HK-2 (cell line): ENCODE measurements at regions not wholly inside any gene's neighbourhood (a gene's known extent, or its start where the extent isn't known, plus 50 kb on each side); places are given as distances from the start of the nearest gene placed in this dataset.

Experiments
- DNase-seq: peaks from one replicate; pipeline ENCODE4 v3.0.0-alpha.2; 2018; ENCODE audit not compliant: unreplicated experiment

DNA sequence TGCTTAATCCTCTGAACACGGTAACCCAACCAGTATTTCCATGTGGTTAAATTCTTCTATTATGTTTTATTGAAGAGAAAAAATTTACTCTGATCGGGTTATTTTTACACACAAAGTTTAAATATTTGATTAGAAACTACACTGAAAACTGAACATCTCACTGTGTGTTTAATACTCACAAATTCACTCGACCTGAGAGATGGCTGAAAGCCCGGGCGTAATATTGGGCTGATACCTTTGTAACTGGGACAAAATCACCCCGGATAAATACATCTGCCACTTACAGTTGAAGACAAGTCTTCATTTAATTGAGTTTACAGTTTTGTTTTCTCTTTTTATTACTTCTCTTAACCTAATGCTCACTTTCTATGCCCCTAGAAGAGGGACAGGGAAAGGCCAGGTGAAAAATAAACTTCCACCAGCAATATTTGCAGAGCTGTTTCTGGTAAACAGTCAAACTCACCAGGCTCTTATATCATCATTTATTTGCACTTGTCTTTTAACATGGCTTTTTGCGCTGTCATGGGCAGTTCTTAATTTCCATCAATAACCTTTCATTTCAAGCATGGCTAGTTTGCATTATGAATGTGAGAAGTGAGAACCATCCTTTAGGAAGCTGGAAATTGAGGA lies 145.6 kb upstream of the TMCO5A start:
- DNase-seq = no peak

DNA sequence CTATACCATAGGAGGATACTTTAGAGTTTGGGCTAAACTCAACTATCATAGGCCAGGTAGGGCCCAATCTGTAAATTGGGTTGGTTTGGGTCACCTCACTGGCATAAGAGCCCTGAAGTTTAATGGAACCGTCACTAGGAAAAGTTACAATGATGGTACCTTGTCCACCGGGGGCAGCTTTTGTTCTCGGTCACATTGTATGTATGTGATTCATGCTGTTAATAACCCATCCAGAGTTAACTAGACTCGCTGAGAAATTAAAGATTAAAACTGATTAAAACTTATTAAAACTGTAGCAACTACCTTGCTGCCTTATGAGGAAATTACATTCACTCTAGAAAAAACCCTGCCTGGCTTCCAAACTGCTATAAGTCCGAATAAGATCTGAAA lies 145.0 kb upstream of the TMCO5A start:
- DNase-seq = peak; percentile 2

DNA sequence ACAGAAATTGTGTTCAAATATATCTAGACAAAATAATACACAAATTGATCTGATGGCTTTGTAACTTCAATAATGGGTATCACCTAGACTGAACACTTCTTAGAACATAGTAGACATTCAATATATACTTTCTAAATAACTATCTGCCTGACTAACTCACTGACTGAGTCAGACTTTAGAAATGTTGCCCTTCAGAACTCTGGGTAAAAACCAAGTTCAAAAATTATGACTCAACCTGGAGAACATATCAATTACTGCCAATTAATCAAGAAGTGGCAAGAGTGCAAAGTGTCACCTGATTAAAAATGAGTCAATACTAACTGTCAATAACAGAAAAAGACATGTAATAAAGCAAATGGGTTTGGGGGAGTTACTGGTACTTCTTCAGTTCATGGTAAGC lies 144.6 kb upstream of the TMCO5A start:
- no peak for DNase-seq

DNA sequence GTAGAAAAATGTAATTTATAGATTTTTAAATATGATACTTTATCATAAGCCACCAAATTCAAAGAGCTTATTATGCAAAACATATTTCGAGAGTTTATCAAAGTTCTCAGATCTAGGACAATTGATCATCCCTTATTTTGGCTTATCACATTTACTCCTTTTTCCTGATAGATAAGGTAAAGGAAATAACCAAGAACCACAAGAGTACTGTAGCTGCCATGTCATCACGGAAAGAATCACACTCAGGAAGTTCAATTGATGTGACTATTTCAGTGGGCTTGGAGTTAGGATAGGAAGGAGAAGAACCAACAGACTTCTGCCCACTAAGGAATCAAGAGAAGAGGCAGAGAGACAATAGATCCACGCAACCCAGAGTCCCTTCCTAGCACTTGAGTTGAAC lies 142.7 kb upstream of the TMCO5A start:
- no peak for DNase-seq

DNA sequence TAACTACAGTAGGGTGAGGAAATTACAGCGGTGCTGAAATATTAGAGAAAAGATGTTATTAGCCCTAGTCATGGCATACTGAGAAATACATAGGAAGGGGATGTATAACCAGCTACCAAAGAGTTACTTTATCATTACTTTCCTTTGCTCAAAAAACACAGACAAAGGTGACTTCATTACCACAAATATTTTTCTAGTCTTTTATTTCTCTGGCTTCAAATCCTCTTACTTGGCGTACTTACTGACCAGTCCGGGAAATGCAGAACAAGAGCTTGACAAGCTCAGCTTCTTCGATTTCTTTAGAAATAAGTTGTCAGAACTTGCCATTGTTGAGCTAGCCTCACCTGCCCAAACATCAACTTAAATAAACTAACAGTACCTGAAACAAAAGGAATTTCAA lies 142.1 kb upstream of the TMCO5A start:
- DNase-seq = no peak

DNA sequence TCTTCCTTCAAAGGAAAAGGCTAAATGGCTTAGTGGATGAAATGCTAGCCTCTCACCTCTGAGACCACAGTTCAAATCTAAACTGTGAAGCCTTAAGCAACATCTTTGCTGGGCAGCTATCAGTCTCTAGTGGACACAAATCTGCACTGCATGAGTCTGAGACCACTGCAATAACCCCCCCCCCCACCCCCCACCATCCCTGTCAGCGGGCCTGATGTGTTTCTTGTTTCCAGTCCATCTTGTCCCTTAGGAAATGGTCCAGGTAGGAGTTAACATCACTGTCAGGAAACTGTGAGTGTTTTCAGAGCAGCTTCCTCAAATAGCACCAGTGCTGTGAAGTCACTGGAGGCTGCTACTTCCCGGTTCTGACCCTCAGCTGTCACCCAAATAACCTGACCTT lies 140.6 kb upstream of the TMCO5A start:
- no peak for DNase-seq

DNA sequence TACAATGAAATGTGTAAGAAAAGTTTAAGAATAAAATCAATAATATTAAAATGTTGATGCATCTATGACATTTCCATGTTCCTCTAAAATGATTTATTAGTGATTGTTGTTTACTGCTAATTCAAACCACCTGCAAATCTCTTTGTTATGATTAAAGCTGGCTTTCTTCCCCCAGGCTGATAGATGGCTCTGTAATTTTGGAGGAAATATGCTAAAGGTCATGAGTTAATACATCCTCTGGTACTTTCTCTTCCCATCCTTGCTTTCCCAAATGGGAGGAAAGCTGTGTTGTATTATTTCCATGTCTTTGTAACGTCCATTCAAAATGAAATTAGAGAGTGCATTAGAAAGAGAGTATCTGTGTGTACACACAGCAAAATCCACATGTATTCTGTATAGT lies 139.5 kb upstream of the TMCO5A start:
- no peak for DNase-seq

DNA sequence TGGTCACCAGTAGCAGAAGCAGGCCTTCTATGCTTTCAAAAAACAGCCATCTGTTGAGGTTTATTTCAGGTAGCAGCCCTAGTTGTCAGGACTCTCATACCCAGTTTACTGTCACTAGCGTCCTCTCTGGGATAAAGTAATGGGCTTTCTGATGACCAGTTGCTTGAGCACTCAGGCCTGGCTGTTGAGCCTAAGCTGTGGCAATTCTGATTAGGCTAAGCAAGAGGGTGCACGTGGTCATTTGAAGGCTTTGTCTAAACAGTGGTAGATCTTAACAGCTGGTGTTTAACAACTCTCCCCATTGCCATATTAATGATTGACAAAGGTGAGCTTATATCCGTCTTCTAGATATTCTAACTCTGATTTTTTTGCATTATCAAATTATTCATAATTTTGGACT lies 132.9 kb upstream of the TMCO5A start:
- DNase-seq = no peak

DNA sequence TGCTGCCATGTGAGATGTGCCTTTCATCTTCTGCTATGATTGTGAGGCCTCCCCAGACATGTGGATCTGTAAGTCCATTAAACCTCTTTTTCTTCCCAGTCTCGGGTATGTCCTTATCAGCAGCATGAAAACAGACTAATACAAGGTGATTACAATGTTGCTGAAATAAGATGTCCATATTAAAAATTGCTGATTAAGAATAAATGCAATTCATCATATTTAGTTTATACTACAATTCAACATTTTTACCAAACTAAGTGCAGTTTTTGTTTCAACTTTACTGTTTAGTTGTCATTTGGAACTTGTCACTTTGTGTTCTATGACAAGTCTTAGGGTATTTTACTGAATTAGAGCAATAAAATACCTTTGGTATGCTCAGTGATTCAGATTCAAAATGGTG lies 127.6 kb upstream of the TMCO5A start:
- no peak for DNase-seq

DNA sequence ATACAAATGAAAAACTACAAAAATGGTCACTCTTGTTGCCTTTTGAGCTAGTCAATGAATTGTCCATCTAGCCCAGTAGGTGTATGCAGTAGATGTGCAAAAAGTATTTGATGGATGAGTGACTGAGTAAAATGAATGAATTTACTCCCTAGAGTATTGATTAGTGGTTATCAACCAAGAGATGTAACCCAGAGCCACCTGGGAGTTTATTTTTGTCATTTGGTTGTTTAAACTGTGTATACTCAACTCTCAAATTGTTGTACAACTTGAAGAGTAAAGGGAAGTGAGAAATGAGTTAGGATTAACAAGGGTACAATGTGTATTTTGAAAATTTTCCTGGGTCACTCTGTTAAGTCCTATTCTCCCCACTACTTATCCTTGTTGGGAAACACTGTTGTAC lies 124.1 kb upstream of the TMCO5A start:
- no peak for DNase-seq

DNA sequence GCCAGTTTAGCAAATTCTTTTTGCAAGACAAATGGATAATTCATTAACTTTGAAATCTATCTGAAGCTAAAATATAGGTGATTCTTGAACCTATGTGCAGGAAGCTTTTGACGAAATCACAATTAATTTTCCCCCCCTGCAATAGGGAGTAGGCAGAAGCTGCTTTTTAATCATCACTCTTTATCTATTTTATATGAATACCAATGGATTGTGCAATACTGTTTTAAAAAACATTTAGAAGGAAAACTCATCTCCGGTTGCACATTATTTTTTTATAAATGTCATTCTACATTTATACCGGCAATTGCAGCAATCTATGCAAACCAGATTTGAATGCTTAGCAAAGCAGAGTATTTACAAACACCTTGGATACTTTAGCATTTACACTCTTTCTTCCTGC lies 121.1 kb upstream of the TMCO5A start:
- DNase-seq = no peak

DNA sequence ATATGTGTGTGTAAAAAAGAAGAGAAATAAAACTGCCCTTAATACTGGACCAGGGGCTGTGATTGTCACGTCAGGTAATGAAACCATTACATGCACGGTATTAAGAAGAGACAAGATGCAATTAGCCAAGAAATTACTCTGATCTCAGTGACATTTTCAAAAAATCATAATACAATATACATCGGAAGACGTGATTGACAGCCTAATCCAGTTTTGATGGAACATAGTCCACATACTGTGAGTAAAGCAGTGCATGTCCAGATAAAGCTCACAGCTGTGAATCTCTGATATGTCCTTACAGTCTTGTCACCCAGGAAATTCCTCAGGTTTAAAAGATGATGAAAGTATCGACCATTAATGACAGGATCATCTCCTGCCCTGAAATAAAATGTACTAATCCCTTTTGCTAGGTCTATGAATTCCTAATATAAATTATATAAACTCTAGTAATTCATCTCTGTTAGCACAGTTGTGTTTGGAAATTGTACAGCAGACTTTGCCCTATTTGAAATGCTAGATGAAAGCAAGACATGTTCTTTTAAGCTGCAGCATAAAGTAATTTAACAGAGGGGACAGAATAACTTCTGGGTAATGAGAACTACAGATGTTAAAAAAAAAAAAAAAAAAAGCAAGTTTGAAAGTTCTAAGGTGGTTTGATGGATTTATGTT lies 119.5 kb upstream of the TMCO5A start:
- no peak for DNase-seq

DNA sequence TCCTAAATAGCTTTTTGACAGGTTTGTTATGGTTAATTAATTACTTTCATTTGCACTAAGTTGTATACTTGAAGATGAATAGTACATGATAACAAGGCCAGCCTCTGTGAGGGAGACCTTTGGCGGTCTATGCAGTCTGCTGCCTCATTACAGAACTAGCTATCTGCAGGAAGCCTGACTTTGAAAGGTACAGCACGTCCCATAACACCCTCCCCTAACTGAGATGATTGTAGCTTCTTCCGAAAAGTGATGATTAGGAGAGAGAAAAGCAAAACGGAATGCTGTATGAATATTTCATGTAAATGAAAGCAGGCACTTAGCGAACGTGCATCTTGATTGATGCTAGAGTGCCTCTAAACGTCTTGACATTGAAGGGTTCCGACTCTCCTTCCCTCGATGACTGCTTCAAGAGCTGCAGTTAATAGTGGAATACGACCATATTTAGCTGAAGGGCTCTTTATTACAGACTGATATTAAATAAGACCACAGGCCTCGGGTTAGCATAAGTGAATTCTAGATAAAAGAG lies 116.2 kb upstream of the TMCO5A start:
- no peak for DNase-seq

DNA sequence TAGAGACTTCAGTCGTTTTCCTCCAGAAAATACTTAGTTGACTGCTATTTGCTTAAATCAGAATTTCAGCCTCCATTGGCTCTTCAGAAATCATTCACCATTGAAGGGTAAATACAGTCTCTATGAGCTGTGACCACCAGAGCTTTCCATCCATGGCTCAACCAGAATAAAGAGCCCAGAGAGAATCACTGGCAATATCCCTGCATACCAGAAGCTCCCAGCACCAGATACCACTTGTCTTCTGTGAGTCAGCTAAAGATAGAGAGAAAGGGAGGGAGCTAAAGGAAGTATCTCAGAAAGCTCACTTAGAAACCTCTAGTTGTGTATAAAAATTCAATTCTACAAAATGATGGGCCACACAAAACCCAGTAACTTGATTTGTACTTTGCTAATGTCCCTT lies 115.2 kb upstream of the TMCO5A start:
- DNase-seq = no peak

DNA sequence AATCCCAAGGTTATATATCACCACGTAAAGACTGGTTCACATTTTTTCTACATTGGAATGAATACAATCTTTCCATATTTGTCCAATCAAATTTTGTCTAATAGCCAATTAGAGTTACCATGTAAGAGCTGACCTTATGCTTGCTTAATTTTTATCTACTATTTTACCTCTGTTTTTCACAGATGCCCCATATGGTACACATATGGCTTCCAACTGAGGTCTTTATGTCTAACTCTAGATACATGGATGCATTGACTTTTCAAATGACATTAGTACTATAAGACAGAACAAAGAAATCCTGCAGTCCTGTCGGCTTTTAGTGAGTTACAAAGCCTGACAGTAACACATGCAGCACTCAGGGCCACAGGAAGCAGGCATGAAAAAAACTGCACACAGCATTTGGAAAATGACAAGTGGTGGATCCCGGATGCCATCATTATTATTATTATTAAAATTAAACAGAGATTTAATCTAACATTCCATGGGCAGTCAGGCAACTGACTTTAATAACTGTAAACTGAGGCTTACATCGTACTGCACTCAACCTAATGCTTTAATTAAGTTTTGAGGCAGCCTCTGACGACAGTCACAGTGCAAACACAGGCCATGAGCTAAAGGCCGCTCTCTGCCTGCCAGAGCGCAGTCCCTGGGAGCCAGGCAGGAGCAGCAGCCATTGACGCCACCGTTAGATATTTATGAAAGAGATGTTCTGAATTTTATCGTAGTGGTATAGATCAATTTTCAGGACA lies 113.9 kb upstream of the TMCO5A start:
- DNase-seq = no peak

DNA sequence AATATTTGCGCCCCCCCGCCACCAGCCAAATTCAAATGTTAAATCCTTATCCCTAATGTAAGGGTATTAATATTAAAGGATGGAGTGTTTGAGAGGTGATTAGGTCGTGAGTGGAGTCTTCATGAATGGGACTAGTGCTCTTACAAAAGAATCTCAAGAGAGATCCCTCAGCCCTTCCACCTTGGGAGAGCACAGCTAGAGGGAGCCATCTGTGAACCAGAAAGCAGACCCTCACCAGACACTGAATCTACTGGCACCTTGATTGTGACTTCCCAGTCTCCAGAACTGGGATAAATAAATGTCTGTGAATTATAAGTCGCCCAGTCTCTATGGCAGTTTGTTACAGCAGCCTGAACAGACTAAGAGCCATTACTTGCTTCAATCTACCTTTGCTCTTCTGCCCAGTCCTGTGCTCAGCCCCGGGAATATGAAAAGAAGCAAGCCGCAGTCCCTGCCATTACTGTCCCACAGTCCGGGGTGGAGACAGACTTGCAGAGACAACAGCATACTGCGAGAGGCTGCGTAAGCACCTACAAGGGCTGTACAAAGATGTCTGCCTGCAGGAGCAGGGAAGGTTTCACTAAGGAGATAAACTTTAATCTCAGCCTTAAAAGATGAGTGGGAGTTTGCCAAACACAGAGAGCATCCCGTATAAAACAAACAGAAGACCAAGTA lies 110.7 kb upstream of the TMCO5A start:
- no peak for DNase-seq

DNA sequence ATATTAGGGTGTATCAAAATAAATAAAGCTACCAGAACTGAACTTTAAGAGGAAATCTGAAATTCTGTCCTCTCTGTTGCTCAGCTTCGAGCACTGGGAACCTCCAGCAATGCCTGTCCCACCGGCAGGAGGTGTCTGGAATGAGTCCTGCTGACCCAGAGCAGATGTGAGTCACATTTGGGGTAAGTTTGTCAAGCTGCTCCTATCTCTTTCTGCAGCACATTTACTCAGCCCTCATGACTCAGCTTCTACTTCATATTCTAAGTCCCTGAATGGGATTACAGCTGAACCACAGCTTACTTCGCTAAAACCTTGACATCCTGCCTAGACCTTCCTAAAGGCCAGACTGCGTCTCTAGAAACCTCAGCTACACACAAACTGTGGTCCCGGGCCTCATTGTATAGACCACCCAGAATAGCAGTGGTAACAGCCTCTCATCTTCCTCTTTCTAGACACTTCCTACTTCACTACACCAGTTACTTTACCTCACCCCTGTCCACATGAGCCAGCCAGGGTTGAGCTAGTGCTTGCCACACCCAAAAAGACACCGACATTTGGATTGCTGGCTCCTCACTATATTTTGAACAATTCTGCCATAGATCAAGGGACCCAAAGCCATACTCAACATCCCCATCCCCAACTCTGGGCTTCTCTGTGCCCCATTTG lies 109.6 kb upstream of the TMCO5A start:
- peak; percentile 44 for DNase-seq

DNA sequence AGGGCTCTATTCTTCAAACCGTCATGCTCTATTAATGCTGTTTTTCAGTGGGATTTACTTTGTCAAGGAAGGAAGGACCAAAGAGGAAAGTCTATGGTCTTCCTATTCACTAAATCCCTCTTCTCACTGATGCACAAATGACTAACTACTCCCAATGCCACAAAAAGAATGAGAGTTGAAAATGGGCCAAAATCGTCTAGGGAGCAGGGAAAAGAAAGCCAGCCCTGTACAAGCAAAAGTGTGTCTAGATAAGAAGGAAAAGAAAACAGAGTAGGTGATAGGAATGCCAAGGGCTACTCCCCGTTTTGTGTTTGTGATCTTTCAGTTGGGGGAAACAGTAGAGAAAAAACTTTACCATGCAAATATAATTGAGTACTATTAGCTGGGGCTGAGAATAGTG lies 97.2 kb upstream of the TMCO5A start:
- no peak for DNase-seq

DNA sequence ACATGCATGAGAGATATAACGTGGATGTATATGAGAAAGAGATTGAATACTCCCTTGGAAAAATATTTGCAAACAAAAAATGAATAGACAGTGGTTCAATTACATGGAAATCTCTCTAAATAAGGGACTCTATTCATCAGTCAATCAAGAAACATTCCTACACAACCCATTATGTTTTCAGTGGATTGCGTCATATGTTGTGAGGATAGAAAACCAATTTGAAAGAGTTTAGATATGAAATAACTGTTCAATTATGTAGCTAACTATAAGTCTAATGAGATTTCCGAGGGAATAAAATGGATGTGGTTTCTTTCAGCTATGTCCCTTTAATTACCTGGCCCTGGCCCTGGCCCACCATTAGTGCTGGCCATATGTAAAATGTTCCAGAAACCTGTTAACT lies 86.7 kb upstream of the TMCO5A start:
- no peak for DNase-seq

DNA sequence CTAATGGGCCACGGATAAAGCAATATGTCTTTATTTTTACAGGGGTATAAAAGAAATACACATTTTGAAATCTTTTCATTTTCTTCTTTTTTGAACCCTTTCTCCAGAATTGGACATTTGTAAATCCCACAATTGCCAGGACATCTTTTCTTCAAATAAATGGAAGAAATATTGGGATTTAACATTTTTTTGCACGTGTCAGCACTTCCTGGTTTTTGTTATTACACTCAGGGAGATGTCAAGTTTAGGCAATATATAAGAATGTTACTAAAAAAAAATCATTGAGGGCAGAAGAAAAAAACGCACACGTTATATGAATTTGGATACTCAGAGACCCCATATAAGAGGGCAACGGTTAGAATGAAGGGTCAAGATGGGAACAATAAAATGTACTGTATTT lies 78.3 kb upstream of the TMCO5A start:
- no peak for DNase-seq

DNA sequence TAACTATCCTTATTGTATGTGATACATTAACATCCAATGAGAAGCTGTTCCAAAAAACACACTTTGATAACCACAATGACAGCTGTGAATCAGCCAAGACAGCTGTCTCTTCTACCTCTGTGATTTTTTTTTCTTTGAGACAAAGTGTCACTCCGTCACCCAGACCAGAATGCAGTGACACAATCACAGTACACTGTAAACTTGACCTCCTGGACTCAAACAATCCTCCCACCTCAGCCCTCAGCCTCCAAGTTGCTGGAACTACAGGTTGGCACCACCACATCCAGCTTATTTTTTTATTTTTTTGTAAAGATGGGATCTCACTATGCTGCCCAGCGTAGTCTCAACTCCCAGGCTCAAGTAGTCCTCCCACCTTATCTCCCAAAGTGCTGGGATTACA lies 73.5 kb upstream of the TMCO5A start:
- no peak for DNase-seq

DNA sequence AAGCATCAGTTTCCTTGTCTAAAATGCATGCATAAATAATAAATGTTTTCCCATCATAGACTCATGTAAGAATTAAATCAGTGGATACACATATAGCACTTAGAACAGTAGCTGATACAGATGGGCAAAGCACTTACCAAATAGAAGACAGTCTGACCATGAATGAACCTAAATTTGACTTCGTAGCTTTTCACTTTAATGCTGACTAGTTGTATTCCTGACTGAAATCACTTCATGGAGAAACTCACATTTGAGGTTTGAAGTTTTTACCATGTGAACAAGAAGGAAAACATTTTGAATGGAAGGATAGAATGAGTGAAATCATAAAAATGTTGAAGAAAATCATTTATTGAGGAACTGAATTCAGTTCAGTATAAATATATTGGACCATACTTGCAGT lies 68.8 kb upstream of the TMCO5A start:
- no peak for DNase-seq
